ENCODE measurements at regions not wholly inside any gene's neighbourhood (a gene's known extent, or its start where the extent isn't known, plus 50 kb on each side); places are given as distances from the start of the nearest gene placed in this dataset.
"Not testable (repeated sequence)": the region's sequence is repeated elsewhere in the genome, so short reads cannot be mapped to it uniquely, and the experiment has no call there.

DNA sequence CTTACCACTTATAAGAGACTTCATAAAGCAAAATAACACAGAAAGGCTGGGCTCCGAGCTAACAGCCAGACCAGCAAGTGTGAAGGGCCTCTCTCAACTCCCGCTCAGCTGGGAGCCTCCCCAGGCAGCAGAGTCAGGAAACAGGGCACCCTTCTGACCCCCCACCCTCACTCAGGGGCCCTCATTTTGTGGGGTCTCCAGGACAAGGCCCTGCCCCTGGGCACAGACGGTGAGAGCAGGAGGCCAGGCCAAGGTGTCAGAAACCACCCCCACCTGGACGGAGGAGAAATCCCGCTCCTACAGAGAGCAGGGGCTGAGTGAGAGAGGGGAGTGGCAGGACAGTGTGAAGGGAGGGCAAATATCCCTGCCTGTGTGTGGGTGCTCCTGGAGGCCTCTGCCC is 135.8 kb upstream of the FOXD4L5 start:
- no peak for DNase-seq (ENCODE audit: low read depth in 2 of 2)

DNA sequence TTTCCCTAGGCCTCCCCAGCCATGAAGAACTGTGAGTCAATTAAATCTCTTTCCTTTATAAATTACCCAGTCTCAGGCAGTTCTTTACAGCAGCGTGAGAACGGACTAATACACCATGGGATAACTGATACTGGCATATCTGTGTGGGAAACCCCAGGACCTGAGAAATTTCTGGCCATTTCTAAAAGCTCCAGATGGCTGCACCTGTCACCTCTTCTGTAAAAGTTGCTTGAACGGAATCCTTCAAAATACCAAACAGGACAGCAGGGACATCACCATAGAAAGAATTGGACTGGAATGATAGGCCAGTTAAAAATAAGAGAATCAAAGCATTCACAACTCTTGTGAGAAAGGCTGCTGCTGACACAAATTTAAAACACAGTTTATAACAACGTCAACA is 134.0 kb upstream of the FOXD4L5 start:
- not testable (repeated sequence) for DNase-seq (ENCODE audit: low read depth in 2 of 2)

DNA sequence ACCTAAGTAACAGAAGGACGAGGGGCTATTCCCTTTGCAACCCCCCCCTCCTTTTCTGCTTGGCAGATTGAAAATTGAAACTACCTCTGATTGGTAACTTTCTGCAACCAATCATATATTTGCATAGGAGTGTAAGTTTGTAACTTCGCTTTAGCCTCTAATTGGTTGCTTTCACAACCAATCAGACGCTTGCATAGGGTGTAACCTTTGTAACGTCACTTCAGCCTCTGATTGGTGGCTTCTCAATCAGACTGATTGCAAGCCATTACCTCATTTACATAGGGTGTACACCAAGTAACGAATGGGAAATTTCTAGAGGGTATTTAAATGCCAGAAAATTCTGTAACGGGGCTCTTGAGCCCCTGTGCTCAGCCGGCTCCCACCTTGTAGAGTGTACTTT is 131.9 kb upstream of the FOXD4L5 start:
- not testable (repeated sequence) for DNase-seq (ENCODE audit: low read depth in 2 of 2)

DNA sequence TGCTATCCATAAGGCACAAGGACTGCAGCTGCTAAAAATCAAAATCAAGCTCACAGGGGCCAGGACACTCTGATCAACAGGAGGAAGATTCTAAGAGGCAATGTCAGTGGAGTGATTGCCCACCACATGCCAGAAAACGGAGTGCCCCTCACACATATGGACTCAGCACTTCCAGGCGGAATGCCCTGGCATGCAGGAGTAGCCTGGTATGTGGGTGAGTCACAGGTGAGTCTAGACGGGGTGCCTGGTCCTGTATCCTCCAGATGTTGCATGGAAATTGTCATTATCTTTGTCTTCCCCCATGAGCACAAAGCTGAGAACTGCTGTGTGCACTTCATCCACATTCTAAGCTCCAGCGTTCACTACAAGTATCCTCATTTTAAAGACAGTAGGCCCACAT is 129.2 kb upstream of the FOXD4L5 start:
- DNase-seq (ENCODE audit: low read depth in 2 of 2): not testable (repeated sequence)

DNA sequence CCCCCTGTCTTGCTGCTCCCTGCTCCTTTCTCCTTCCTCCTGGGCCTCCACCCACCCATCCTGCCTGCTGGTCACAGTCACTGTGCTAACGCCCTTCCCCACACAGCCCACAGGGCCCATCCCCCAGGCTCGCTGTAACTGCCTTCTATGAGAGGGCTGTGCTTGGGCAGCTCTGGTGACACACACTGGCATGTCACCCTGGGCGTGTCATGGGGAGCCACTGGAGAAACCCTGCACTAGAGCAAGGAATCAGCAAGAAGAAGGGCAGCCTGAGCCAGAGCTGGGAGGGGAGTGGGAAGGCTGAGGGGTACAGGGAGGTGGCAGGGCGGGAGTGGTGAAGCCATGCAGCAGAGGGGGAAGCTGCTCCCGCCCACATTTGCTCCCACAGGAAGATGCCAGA is 128.4 kb upstream of the FOXD4L5 start:
- not testable (repeated sequence) for DNase-seq (ENCODE audit: low read depth in 2 of 2)

DNA sequence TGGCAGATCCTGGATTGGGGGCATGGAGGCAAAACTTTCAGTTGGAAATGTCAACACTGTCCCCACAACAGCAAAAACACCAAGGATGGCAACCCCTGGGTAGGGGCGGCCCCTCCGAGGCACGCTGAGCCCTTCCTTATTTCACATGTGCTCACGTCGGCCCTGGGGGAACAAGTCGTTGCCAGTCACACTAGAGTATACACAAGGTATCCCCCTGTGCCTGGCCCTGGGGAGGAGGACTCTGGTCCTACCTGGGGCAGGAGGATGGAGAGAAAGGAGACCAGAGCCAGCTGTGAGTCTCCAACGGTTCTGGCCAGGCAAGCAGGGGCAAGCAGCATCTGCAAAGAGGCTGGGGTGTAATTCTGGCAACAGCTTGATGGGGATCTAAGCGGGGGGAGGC is 126.9 kb upstream of the FOXD4L5 start:
- DNase-seq (ENCODE audit: low read depth in 2 of 2): no peak

DNA sequence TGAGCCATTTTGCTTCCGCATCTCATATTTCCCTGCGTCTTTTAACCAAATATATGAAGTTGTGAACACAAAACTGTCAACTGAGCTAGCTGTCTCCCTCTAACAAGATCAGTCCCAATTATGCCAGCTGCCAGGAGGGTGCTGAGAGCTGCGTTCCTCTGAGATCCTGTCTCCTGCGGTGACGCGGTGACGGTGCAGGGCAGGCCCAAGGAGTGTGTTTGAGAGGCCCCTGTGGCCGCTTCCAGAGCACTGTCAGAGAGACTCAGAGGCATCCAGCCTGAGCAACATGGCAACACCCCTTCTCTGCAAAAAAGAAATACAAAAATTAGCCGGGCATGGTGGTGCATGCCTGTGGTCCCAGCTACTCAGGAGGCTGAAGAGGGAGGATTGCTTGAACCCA is 126.3 kb upstream of the FOXD4L5 start:
- no peak for DNase-seq (ENCODE audit: low read depth in 2 of 2)

DNA sequence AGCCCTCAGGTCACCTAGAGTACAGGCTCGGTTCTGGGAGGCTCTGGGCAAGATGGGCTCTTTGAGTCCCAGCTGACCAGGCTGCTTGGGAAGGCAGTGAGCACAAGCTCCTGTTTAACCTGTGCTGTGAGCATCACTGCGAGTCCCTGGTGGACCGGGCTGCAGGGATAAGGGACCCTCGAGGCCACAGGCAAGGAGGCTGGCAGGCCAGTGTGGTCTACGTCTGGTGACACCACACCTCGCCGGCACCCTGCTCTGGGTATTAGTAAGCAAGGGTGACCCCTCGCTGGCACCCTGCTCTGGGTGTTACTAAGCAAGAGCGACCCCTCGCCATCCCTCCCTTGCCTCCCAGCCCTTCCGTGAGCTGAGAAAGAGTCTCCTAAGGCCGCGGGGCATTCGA is 125.9 kb upstream of the FOXD4L5 start:
- DNase-seq (ENCODE audit: low read depth in 2 of 2): no peak

DNA sequence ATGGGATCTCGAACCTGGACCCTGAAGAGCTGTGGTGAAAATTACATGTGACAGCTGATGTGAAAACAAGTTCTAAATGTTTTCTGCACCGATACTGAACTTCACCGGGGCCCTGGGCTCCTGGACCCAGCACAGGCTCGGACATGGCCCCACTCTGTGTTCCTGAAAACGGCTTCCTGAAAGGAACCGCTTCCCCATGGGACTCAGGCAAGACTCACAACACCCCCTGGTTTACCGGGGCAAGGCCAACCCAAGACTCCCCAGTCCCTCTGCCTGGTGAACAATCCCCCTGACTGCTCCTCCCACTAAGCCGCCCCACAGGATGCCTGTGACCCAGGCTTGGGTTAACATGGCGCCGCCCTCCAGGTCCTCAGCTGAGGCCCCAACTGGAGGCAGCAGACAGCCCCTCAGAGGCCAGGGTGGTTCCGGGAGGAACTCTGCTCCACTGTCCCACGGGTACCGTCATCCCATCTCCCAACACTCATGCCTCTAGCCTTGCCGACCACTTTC is 124.5 kb upstream of the FOXD4L5 start:
- no peak for DNase-seq (ENCODE audit: low read depth in 2 of 2)

DNA sequence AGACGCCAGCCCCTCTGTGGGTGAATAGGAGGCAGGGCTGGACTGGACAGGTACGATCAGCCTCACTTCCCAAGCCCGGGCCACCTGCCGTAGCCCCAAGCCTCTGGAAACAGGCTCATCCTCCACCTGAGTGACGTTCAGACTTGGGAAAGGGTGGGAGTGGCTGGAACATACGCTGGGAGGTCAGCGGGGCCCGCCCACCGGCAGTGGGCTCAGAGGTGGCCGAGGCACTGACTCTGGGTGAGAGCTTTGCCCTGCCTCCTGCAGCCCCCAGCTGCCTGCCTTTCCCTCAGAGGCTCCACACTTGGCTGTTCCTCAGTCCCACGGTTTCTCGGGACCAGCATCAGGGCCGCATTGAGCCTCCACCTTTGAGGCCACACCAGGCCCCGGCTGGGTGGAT is 123.8 kb upstream of the FOXD4L5 start:
- DNase-seq (ENCODE audit: low read depth in 2 of 2): not testable (repeated sequence)

DNA sequence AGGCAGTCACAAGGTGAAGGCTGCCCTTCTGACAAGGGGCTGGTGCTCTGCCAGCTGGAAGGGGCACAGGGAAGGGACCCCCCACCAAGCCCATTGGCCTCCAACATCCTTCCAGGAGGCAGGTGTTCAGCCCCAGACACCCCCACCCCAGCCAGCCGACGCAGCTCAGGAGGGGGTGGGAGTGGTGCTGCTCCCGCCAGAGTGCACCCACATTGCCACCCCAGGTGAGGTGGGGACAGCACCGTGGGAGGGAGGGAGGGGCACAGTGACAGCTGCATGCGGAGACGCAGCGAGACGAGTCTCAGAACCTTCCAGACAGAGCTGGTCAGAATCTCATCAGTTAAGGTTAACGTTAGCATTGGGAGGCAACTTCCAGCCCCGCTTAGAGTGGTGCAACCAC is 121.6 kb upstream of the FOXD4L5 start:
- not testable (repeated sequence) for DNase-seq (ENCODE audit: low read depth in 2 of 2)

DNA sequence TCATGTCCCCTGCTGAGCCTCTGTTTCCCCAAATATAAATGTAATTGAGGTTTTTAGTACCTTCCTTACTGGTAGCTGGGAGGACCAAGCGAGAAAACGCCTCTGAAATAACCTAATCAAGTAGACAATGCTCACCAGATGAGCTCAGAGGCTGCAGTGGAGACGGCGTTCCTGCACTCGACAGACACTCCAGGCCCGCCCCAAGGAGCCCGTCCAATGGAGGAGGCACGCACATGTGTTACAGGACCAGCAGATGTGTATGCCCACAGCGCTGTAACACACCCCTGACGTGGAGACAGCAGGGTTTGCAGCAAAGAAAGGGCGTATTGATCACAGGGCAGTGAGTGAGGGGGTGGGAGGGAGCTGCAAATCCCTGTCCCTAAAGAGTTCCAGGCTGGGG is 120.8 kb upstream of the FOXD4L5 start:
- DNase-seq (ENCODE audit: low read depth in 2 of 2): not testable (repeated sequence)

DNA sequence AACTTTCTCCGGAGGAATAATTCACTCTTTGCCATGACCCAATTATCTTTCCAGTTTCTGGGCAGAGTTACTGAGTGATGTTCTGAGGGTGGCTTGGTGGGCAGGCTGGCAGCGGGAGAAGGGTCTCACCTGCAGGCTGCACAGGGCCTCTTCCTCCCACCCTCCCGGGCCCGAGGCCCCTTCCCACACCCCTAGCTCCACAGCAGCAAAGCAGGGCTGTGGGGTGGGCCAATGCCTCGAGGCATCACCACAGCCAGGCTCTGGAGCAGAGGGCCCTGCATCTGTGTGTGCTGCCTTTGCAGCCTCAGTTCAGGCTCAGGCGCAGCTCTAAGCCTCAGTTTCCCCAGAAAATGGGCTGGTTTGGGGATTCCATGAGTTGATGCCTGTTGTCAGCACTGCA is 120.2 kb upstream of the FOXD4L5 start:
- DNase-seq (ENCODE audit: low read depth in 2 of 2): no peak

DNA sequence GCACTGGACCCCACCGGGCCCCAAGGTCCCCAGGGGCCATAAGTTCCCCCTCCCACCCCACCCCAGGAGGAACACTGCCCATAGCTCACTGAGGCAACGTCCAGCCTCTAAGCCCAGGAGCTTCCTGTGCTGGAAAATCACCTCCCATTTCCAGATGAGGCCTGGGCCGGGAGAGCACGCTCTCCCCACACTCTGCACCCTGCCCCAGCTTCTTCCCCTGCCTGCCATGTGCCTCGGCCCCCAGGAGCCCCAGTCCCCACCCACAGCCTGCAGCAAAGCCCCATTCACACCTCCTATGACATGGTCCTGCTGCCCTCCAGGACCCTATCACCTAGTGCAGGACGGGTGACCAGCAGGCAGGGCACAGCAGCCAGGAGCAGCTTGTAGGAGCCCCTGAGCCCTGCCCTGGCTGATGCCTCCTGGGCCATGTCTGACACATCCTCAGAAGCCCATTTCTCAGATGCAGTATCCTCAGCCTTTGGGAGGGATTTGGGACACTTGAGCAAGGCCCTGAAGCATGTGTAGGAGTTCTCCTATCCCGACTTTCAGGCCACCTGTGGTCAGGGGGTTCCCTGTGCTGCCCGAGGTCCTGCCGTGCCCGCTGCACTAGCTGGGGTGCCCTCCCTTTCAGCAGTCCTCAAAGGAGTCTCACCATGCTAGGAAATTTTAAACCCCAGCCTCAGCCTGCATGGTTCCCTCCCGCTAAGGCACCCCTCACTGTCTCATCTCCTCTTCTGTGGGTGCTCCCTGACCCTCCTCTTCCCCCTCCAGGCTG is 119.4 kb upstream of the FOXD4L5 start:
- no peak for DNase-seq (ENCODE audit: low read depth in 2 of 2)

DNA sequence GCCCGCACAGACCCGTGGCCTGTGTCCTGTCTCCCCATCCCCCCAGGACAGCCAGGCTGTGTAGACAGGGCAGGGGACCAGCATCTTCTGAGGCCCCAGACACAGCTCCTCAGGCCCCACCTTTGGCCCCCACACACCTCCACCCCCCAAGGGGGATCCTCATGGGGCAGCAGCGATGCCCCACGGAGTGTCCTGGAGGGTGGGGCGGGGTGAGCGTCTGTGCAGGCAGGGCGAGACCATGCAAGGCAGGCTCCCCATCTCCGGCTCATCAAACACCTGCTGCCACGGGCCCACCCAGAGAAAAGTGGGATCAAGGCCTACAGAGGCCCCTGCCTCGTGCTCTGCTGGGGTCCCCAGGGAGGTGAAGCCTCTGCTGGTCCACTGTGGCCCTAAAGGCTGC is 118.7 kb upstream of the FOXD4L5 start:
- DNase-seq (ENCODE audit: low read depth in 2 of 2): no peak

DNA sequence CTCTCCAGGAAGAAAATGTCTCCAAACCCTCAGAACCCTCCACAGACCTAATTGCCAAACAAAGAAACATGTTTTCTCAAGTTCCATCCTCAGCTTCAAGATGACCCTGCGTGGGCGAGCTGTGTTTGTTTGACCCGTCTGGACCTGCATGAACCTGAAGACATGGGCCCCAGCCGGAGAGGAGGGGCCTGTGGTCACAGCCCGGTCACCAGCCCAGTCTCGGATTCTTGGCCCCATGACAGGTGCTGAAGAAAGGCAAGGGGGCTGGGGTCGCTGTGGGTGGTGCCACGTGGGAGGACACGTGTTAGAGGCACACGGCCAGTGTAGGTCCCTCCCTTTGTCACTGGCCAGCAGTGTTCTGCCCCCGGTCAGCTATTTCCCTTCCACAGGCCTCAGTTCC is 118.1 kb upstream of the FOXD4L5 start:
- DNase-seq (ENCODE audit: low read depth in 2 of 2): not testable (repeated sequence)

DNA sequence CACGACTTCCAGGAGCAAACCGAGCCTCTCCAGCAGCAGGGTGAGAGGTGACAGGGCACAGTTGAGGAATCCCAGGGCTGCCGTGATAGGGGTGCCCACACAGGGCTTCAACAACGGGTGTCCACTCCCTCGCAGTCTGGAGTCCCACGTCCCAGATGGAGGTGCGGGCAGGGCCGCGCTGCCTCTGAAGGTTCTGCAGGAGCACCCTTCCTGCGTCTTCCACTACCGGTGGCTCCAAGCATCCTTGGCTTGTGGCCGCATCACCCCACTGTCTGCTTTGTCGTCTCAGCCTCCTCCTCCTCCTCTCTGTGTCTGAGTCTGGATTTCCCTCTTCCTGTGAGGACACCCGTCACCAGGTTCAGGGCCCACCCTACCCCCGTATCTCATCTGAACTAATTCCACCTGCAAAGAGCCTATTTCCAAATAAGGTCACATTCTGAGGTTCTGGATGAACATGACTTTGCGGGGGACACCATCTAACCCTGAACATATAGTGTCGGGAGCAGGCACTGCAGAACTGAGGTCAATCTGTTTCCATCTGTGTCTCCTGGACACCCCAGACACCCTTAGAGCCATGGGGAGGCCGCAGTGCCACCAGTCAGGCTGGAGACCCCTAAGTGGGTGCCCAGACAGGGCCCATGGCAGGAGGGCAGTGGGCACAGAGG is 117.3 kb upstream of the FOXD4L5 start:
- DNase-seq (ENCODE audit: low read depth in 2 of 2): not testable (repeated sequence)

DNA sequence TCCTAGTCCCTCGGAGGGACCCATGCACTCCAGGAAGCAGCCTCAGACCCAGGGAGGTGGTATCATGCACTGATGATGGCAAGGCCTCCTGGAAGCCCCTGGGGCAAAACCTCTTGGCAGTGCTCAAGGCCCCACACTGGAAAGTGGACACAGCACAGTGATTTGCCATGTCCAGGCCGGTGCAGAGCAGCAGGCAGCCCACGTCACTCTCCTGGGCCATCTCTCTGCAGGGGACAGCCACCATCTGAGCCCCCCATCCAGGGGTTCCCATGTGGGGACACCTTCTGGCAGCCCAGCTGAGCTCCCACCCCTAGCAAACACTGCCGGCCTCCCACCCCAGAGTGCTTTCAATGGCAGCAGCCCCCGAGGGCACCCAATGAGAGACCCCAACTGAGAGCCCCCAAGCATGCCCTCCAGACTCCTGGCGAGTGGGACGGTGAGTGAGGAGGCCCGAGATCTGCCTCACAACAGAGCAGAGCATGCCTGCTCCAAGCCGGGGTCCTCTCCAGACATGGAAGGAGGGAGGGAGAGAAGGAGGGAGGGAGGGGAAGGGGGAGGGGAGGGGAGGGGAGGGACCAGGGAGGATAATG is 116.5 kb upstream of the FOXD4L5 start:
- not testable (repeated sequence) for DNase-seq (ENCODE audit: low read depth in 2 of 2)

DNA sequence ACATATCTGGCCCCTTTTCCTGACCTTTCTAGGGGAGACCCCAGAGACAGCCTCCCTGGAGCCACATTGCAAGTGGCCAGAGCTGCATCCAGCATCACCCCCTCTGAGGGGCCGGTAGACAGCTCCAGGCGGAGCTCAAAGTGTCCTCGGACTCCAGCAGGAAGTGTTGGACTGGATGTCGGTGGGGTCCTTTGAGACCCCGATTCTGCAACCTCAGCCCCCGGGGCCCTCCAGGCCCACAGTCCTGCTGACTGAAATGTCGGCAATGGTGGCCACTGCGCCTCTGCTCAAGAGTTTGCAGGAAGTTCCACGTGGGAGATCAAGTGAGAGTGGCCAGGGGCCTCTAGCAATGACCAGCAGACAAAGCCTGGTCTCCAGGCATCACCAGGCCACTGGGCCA is 115.9 kb upstream of the FOXD4L5 start:
- DNase-seq (ENCODE audit: low read depth in 2 of 2): no peak

DNA sequence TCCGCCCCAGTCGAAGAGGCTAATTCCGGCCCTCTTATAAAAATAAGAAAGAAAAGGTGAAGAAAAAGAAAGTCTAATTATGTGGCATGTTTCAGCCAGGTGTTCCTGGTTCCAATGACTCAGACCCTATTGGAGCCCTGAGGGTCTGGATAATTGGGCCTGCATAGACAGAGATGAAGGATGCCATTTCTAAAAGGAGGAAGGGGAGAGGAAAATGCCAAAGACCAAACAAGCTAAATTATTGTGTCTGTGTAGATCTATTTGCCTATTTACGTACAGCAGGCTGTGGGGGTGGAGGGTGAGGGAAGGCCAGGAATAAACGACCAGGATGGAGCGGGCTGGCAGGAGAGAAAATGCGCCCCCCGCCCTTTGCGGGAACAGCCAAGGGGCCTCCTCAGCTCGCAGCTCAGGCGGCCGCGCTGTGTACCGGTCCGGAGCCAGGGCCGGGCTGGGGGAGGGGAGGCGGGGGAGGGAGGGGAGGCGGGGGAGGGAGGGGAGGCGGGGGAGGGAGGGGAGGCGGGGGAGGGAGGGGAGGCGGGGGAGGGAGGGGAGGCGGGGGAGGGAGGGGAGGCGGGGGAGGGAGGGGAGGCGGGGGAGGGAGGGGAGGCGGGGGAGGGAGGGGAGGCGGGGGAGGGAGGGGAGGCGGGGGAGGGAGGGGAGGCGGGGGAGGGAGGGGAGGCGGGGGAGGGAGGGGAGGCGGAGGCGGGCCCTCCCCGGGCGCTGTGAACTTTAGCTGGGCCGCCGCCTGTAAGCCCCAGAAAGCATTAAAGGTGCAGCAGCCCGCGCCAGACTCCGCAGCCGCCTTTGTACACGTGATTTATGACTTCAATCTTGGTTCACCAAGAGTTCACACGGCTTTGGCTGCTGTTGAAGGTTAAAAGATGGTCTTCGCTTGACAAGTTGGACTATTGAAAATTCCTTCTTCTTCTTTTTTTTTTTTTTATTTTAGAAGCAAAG is 113.0 kb upstream of the FOXD4L5 start:
- DNase-seq (ENCODE audit: low read depth in 2 of 2): not testable (repeated sequence)

DNA sequence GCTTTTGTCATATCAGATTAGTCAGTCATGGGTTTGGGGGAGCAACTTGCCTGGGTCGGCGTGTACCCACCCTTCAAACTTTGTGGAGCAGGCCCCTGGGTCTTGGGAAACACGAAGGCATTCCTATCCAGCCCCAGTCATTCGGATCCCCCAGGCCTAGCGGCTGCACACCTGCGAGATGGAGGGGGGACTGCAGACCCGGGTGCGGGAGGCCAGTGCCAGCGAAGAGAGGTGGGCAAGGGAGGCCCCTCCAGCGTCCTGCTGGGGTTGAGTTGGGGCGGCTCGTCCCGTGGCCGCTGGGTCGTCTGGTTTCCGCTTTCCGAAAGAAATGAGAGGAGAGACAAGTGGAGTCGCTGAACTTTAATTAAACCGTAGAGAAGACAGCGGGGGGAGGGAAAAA is 112.2 kb upstream of the FOXD4L5 start:
- not testable (repeated sequence) for DNase-seq (ENCODE audit: low read depth in 2 of 2)
